Suprapubic skin (tissue), 4 donors: ENCODE measurements at regions not wholly inside any gene's neighbourhood (a gene's known extent, or its start where the extent isn't known, plus 50 kb on each side); places are given as distances from the start of the nearest gene placed in this dataset.

Experiments used
- DNase-seq, 2 donors: peaks; one replicate each; pipeline ENCODE4 v3.0.0-alpha.2; 2019; ENCODE audit warnings: low spot score in 2 of 2
- H3K27ac ChIP-seq: fragments of 200-600 bp; sonication (generic); one replicate; pipeline ENCODE4 v1.5.1; 2019
- H3K27me3 ChIP-seq: fragments of 200-600 bp; sonication (generic); one replicate; pipeline ENCODE4 v1.5.1; 2019
- H3K36me3 ChIP-seq: fragments of 200-600 bp; sonication (generic); one replicate; pipeline ENCODE4 v1.5.1; 2019
- H3K4me1 ChIP-seq: fragments of 200-600 bp; sonication (generic); one replicate; pipeline ENCODE4 v1.5.1; 2019
- H3K4me3 ChIP-seq: fragments of 200-600 bp; sonication (generic); one replicate; pipeline ENCODE4 v1.5.1; 2019; ENCODE audit warnings: mild to moderate bottlenecking
- H3K9me3 ChIP-seq: fragments of 200-600 bp; sonication (generic); one replicate; pipeline ENCODE4 v1.5.1; 2019
- CTCF ChIP-seq, 2 donors: fragments of 200-600 bp in 1 of 2; fragments of 450-650 bp in 1 of 2; sonication (generic) in 1 of 2; IDR thresholded peaks; one replicate each; pipeline ENCODE4 v1.5.1; 2016 to 2019; ENCODE audit warnings: antibody characterized with exemption in 2 of 2, mild to moderate bottlenecking in 1 of 2, moderate library complexity in 1 of 2
- EP300 ChIP-seq: sonication (generic); formaldehyde crosslinking; IDR thresholded peaks from one replicate; pipeline ENCODE4 v1.6.1; 2017; ENCODE audit warnings: antibody characterized with exemption
- POLR2A ChIP-seq, 2 donors: fragments of 450-650 bp; IDR thresholded peaks; one replicate each; pipeline ENCODE4 v1.6.1; 2017; ENCODE audit warnings: antibody characterized with exemption in 2 of 2, mild to moderate bottlenecking in 2 of 2, moderate library complexity in 2 of 2
- POLR2AphosphoS5 ChIP-seq, 3 donors: sonication (generic); formaldehyde crosslinking; IDR thresholded peaks; one replicate each; pipeline ENCODE4 v1.6.1; 2017; ENCODE audit warnings: antibody characterized with exemption in 3 of 3
- WGBS: methylation state at CpG from one replicate; pipeline ENCODE4 v1.1.5; 2018; 5-methylcytosine and 5-hydroxymethylcytosine counted together

- Histone ChIP-seq H3K9me3 (no peaks in the 10 kb centered on the region), H3K4me1 (peaks cover 12% of the 10 kb centered on the region), H3K36me3 (no peaks in the 10 kb centered on the region), H3K4me3 (no peak overlapping the region), H3K27ac (peak overlapping the region; percentile 45), H3K27me3 (no peaks in the 10 kb centered on the region)
- TF ChIP-seq CTCF (IDR thresholded peaks at IDR 0.05): no peak
- TF ChIP-seq EP300: no peak
- TF ChIP-seq POLR2AphosphoS5 (IDR thresholded peaks at IDR 0.05): no peak
- no peak for TF ChIP-seq POLR2A (IDR thresholded peaks at IDR 0.05)
- no peak for DNase-seq
- 81% methylated on average over 4 of the region's 4 CpGs for WGBS
These were observed 223.0 kb upstream of the CDIN1 start for GRCh38 chr15:36356466-36356865.

GRCh38 chr15:36356978-36357601 is 222.3 kb upstream of the CDIN1 start:
- WGBS: 24% methylated on average over 8 of the region's 8 CpGs
- H3K4me1 ChIP-seq: peaks cover 12% of the 10 kb centered on the region
- H3K27ac ChIP-seq: peak overlapping the region; percentile 48
- H3K27me3 ChIP-seq: no peaks in the 10 kb centered on the region
- H3K4me3 ChIP-seq: no peak overlapping the region
- DNase-seq: no peak
- H3K9me3 ChIP-seq: no peaks in the 10 kb centered on the region
- H3K36me3 ChIP-seq: no peaks in the 10 kb centered on the region
- TF ChIP-seq POLR2A (IDR thresholded peaks at IDR 0.05) (no peak), EP300 (no peak), CTCF (IDR thresholded peaks at IDR 0.05) (no peak), POLR2AphosphoS5 (IDR thresholded peaks at IDR 0.05) (no peak)

- no peaks in the 10 kb centered on the region for H3K36me3 ChIP-seq
- H3K27ac ChIP-seq: peak overlapping the region; percentile 48
- DNase-seq: no peak
- H3K9me3 ChIP-seq: no peaks in the 10 kb centered on the region
- H3K4me1 ChIP-seq: peaks cover 14% of the 10 kb centered on the region
- no peaks in the 10 kb centered on the region for H3K27me3 ChIP-seq
- no peak overlapping the region for H3K4me3 ChIP-seq
- WGBS: 33% methylated on average over 2 of the region's 2 CpGs
- no peak for TF ChIP-seq EP300
- TF ChIP-seq POLR2AphosphoS5 (IDR thresholded peaks at IDR 0.05): no peak
- no peak for TF ChIP-seq POLR2A (IDR thresholded peaks at IDR 0.05)
- no peak for TF ChIP-seq CTCF (IDR thresholded peaks at IDR 0.05)
These were observed 221.3 kb upstream of the CDIN1 start for GRCh38 chr15:36358094-36358493.

- DNase-seq: no peak
- Histone ChIP-seq H3K4me1 (peaks cover 14% of the 10 kb centered on the region), H3K36me3 (no peaks in the 10 kb centered on the region), H3K27ac (no peak overlapping the region), H3K27me3 (no peaks in the 10 kb centered on the region), H3K9me3 (no peaks in the 10 kb centered on the region), H3K4me3 (no peak overlapping the region)
- WGBS: 74% methylated on average over 2 of the region's 2 CpGs
- TF ChIP-seq POLR2A (IDR thresholded peaks at IDR 0.05) (no peak), POLR2AphosphoS5 (IDR thresholded peaks at IDR 0.05) (no peak), EP300 (no peak)
These were observed 220.9 kb upstream of the CDIN1 start for GRCh38 chr15:36358523-36358922.

- 56% methylated on average over 4 of the region's 4 CpGs for WGBS
- Histone ChIP-seq H3K9me3 (no peaks in the 10 kb centered on the region), H3K27ac (no peak overlapping the region), H3K36me3 (no peaks in the 10 kb centered on the region), H3K4me3 (no peak overlapping the region), H3K27me3 (no peaks in the 10 kb centered on the region), H3K4me1 (peaks cover 14% of the 10 kb centered on the region)
- DNase-seq: no peak
- no peak for TF ChIP-seq CTCF (IDR thresholded peaks at IDR 0.05)
- TF ChIP-seq EP300: no peak
- TF ChIP-seq POLR2AphosphoS5 (IDR thresholded peaks at IDR 0.05): no peak
- no peak for TF ChIP-seq POLR2A (IDR thresholded peaks at IDR 0.05)
These were observed 220.1 kb upstream of the CDIN1 start for GRCh38 chr15:36359286-36359685.

GRCh38 chr15:36361351-36361870 is 218.0 kb upstream of the CDIN1 start:
- DNase-seq: no peak
- no peaks in the 10 kb centered on the region for H3K27me3 ChIP-seq
- TF ChIP-seq EP300 (no peak), POLR2AphosphoS5 (IDR thresholded peaks at IDR 0.05) (no peak), CTCF (IDR thresholded peaks at IDR 0.05) (no peak), POLR2A (IDR thresholded peaks at IDR 0.05) (no peak)
- H3K27ac ChIP-seq: no peak overlapping the region
- H3K9me3 ChIP-seq: no peaks in the 10 kb centered on the region
- 84% methylated on average over 5 of the region's 5 CpGs for WGBS
- H3K4me3 ChIP-seq: no peak overlapping the region
- peaks cover 13% of the 10 kb centered on the region for H3K4me1 ChIP-seq
- H3K36me3 ChIP-seq: no peaks in the 10 kb centered on the region
